HEK293T (cell line): ENCODE measurements at regions not wholly inside any gene's neighbourhood (a gene's known extent, or its start where the extent isn't known, plus 50 kb on each side); places are given as distances from the start of the nearest gene placed in this dataset.

ENCODE experiments used
- CTCF ChIA-PET: fragments of 350-600 bp; formaldehyde crosslinking; extraction: SDS; loops from one replicate; lab custom pipeline; 2021; ENCODE audit warnings: antibody characterized with exemption, inconsistent platforms; lab: Yijun Ruan, JAX
- POLR2A ChIA-PET: fragments of 350-600 bp; formaldehyde crosslinking; extraction: SDS; loops from one replicate; lab custom pipeline; 2020; ENCODE audit warnings: antibody characterized with exemption, inconsistent platforms; lab: Yijun Ruan, JAX
- DNase-seq: peaks from one replicate; pipeline ENCODE4 v3.0.0; 2012; ENCODE audit warnings: mixed read lengths; ENCODE audit errors: extremely low spot score
- ARNT ChIP-seq: fragments of 450-650 bp; IDR thresholded peaks from 2 replicates; pipeline ENCODE4 v1.6.1; 2017; ENCODE audit warnings: mild to moderate bottlenecking
- BHLHE40 ChIP-seq: fragments of 450-650 bp; IDR thresholded peaks from 2 replicates; pipeline ENCODE4 v1.6.1; 2016; ENCODE audit warnings: mild to moderate bottlenecking, moderate library complexity, borderline replicate concordance
- CTBP1 ChIP-seq: fragments of 450-650 bp; IDR thresholded peaks from 2 replicates; pipeline ENCODE4 v1.6.1; 2016; ENCODE audit warnings: borderline replicate concordance
- ELF4 ChIP-seq: fragments of 450-650 bp; IDR thresholded peaks from 2 replicates; pipeline ENCODE4 v1.6.1; 2017; ENCODE audit warnings: antibody characterized with exemption
- FOXA1 ChIP-seq: fragments of 450-650 bp; IDR thresholded peaks from 2 replicates; pipeline ENCODE4 v1.6.1; 2016; ENCODE audit warnings: mild to moderate bottlenecking
- FOXK2 ChIP-seq: fragments of 450-650 bp; IDR thresholded peaks from 2 replicates; pipeline ENCODE4 v1.6.1; 2016; ENCODE audit warnings: mild to moderate bottlenecking
- FOXM1 ChIP-seq: fragments of 450-650 bp; IDR thresholded peaks from 2 replicates; pipeline ENCODE4 v1.6.1; 2017; ENCODE audit warnings: mild to moderate bottlenecking, borderline replicate concordance
- HDGF ChIP-seq: fragments of 450-650 bp; IDR thresholded peaks from 2 replicates; pipeline ENCODE4 v1.6.1; 2017; ENCODE audit warnings: antibody characterized with exemption, borderline replicate concordance
- L3MBTL2 ChIP-seq: fragments of 450-650 bp; conservative IDR thresholded peaks from 2 replicates; pipeline ENCODE4 v1.6.1; 2016; ENCODE audit warnings: mild to moderate bottlenecking
- LEF1 ChIP-seq: fragments of 450-650 bp; IDR thresholded peaks from 2 replicates; pipeline ENCODE4 v1.6.1; 2017; ENCODE audit warnings: mild to moderate bottlenecking, borderline replicate concordance
- SP1 ChIP-seq: fragments of 450-650 bp; IDR thresholded peaks from 2 replicates; pipeline ENCODE4 v1.6.1; 2017
- SUZ12 ChIP-seq: fragments of 450-650 bp; IDR thresholded peaks from 2 replicates; pipeline ENCODE4 v1.6.1; 2016; ENCODE audit warnings: mild to moderate bottlenecking
- TARDBP ChIP-seq: fragments of 450-650 bp; IDR thresholded peaks from 2 replicates; pipeline ENCODE4 v1.6.1; 2016
- ZNF384 ChIP-seq: fragments of 450-650 bp; IDR thresholded peaks from 2 replicates; pipeline ENCODE4 v1.6.1; 2016
- TF ChIP-seq, protein P1 (sequence below): fragments of 450-650 bp; IDR thresholded peaks from 2 replicates; pipeline ENCODE4 v1.6.1; 2016

DNA sequence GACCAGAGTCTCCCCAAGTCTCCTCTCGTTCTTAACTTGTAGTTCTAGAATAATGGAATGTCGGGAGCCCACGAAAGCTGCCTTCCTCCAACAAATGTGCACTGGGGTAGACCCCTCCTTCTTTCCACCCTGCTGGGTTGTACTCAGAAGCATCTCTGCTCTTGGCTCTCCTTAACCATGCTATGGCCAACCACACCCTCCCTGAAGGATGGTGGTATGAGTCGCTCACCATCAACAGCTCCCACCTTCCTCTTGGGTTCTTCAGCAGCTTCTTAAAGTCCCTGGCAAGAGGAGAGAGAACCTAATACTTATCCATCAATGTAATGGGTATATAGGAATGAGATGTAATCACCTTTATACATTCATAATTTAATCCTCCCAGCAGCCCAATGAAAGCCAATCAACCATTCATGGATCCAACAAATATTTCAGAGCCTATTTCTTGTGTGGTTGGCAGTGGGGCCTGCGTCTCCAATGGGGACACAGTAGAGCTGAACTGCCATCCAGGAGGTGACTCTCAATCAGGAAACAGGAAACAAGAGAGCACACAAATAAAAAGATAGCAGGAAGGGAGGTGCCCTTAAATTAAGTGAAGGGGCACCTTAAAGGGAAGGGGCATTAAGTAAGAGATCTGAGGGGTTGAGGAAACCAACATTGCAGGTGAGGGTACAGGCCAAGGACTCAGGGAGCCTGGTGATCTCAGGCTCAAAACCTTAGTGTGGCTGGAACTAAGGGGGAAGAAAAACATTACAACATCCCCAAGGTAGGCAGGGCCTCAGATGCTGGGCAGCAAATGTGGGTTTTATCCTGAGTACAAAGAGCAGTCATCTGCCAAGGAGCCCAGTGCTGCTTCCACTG is 64.4 kb upstream of the ETS2 start:
- DNase-seq: no peak
- ChIA-PET CTCF (no interaction called here), POLR2A (no interaction called here)
- no peak for TF ChIP-seq BHLHE40
- no peak for TF ChIP-seq ZNF384
- TF ChIP-seq FOXM1: no peak
- TF ChIP-seq, protein P1, sequence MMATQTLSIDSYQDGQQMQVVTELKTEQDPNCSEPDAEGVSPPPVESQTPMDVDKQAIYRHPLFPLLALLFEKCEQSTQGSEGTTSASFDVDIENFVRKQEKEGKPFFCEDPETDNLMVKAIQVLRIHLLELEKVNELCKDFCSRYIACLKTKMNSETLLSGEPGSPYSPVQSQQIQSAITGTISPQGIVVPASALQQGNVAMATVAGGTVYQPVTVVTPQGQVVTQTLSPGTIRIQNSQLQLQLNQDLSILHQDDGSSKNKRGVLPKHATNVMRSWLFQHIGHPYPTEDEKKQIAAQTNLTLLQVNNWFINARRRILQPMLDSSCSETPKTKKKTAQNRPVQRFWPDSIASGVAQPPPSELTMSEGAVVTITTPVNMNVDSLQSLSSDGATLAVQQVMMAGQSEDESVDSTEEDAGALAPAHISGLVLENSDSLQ: no peak
- TF ChIP-seq L3MBTL2: no peak
- no peak for TF ChIP-seq SP1
- TF ChIP-seq ELF4: no peak
- no peak for TF ChIP-seq HDGF

GRCh38 chr21:38741950-38742256 is 63.8 kb upstream of the ETS2 start:
- CTCF ChIA-PET: interaction anchor here (0.5 kb wide), 1 partner anchor 629 kb away, joined by 4 read pairs; no protein-coding TSS in a partner anchor
- no peak for DNase-seq
- POLR2A ChIA-PET: no interaction called here
- TF ChIP-seq ARNT: no peak
- TF ChIP-seq SUZ12: no peak
- no peak for TF ChIP-seq ELF4
- TF ChIP-seq, protein P1: no peak
- no peak for TF ChIP-seq FOXA1
- TF ChIP-seq LEF1: no peak
- TF ChIP-seq BHLHE40: no peak
- no peak for TF ChIP-seq ZNF384
- TF ChIP-seq CTBP1: no peak
- no peak for TF ChIP-seq SP1
- TF ChIP-seq TARDBP: no peak

DNA sequence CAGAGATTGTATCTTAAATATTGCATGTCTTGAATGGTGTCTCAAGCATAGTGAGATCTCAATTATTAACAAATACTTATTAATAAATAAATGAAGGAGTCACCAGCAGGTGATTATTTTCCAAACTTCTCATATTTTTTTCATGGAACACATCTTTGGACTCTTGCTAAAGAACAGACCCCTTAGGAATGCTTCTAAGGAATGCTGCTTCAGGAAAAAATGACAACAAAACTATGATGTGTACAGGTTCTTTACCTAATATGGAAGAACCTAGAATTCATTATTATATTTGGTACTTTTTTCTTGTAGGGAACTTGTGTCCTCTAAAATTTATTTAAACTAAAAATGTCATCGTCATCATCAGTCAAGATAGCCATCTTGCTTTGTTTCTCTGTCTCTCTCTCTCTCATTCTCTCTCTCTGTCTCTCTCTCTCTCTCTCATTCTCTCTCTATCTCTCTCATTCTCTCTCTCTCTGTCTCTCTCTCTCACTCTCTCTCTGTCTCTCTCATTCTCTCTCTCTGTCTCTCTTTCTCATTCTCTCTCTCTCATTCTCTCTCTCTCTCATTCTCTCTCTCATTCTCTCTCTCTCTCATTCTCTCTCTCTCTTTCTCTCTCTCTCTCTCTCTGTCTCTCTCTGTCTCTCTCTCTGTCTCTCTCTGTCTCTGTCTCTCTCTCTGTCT is 63.0 kb upstream of the ETS2 start:
- DNase-seq: no peak
- ChIA-PET POLR2A (no interaction called here), CTCF (interaction anchor here (0.5 kb wide), 1 partner anchor 628 kb away, joined by 4 read pairs; no protein-coding TSS in a partner anchor)
- TF ChIP-seq SP1: no peak
- TF ChIP-seq BHLHE40: no peak
- TF ChIP-seq FOXA1: no peak
- TF ChIP-seq ELF4: no peak
- TF ChIP-seq FOXM1: no peak
- TF ChIP-seq ARNT: no peak

DNA sequence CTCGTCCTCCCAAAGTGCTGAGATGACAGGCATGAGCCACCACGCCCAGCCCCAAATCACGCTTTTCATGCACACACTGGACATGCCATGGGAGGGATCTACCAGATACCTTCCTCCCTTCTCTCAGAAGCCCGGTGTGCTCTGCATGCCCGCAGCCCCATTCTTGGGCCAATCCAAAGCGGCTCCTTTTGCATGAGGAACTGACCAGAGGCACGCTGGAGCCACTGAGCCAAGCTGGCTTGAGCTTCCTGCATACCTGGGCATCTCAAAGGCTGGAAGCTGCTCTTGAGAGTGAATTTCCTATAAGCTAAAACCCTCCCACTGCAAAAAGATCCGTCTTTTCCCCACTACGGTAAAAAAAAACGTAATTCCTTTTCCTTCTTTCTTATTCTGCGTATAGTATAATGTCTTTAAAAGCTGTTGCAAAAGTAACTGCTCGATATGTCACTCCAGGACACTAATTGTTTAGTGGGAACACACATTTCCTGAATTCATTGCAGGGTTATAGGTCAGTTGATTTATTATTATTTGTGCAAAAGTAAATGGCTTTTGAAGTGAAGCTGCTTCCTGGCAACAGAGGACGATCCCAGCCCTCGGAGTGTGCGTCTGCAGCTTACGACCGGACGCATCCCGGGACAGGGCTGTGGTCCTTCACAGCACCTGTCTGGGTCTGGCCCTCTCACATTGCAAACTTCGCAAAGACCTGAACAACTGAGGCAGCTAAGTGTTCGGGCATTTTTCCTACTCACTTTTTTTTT is 61.8 kb upstream of the ETS2 start:
- TF ChIP-seq L3MBTL2: no peak
- no peak for TF ChIP-seq FOXA1
- TF ChIP-seq FOXK2: no peak
- TF ChIP-seq, protein P1: peak; percentile 12; the same call in 1 of the 2 replicates
- ChIA-PET POLR2A (no interaction called here), CTCF (interaction anchor here (0.6 kb wide), 1 partner anchor 68 kb away, joined by 4 read pairs; no protein-coding TSS in a partner anchor)

GRCh38 chr21:38744861-38745260 is 60.9 kb upstream of the ETS2 start:
- POLR2A ChIA-PET: no interaction called here
- TF ChIP-seq ZNF384: no peak
- no peak for TF ChIP-seq FOXA1
- no peak for TF ChIP-seq HDGF
- no peak for TF ChIP-seq SUZ12
- TF ChIP-seq FOXM1: no peak
- no peak for TF ChIP-seq SP1
- CTCF ChIA-PET: interaction anchor here (0.6 kb wide), 1 partner anchor 68 kb away, joined by 4 read pairs; no protein-coding TSS in a partner anchor
- DNase-seq: no peak

More for the DNA sequence above, 61.8 kb upstream of the ETS2 start:
- DNase-seq: no peak

DNA sequence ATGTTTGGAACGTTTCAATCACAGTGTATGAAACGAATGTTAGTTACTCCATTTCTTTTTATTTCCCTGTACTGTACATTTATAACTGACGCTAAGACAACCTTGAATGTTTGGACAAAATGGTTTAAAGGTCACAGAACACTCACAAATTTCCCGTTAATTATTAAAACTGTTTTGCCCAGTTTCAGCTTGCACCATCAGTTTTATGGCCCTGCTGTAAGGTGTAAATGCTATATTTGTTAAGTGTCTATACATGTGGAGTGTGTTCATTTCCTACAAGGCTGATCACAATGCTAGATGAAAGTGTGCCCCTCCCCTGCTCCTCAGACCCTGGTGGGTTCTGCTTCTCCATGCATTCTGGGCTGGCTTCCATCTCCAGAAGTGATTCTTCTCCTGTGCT is 57.9 kb upstream of the ETS2 start:
- no peak for DNase-seq
- TF ChIP-seq L3MBTL2: no peak
- no peak for TF ChIP-seq SP1
- TF ChIP-seq, protein P1: no peak
- no peak for TF ChIP-seq FOXA1
- TF ChIP-seq SUZ12: no peak
- no peak for TF ChIP-seq HDGF
- no peak for TF ChIP-seq FOXM1
- TF ChIP-seq BHLHE40: no peak
- ChIA-PET CTCF (no interaction called here), POLR2A (no interaction called here)
